HG03280 (cell line): ENCODE measurements at regions not wholly inside any gene's neighbourhood (a gene's known extent, or its start where the extent isn't known, plus 50 kb on each side); places are given as distances from the start of the nearest gene placed in this dataset.
"Not testable (repeated sequence)": the region's sequence is repeated elsewhere in the genome, so short reads cannot be mapped to it uniquely, and the experiment has no call there.

Source experiments
- ATAC-seq: cut with Tn5 transposase; IDR thresholded peaks from one replicate; pipeline ENCODE4 v1.9.1; 2021; ENCODE audit warnings: mild to moderate bottlenecking, moderate library complexity; ENCODE audit not compliant: unreplicated experiment

GRCh38 chr2:118744682-118745181, 102.7 kb downstream of the EN1 start:
- ATAC-seq, result not testable (repeated sequence)

- no peak for ATAC-seq
These were observed 108.7 kb downstream of the EN1 start for GRCh38 chr2:118738524-118739308.

DNA sequence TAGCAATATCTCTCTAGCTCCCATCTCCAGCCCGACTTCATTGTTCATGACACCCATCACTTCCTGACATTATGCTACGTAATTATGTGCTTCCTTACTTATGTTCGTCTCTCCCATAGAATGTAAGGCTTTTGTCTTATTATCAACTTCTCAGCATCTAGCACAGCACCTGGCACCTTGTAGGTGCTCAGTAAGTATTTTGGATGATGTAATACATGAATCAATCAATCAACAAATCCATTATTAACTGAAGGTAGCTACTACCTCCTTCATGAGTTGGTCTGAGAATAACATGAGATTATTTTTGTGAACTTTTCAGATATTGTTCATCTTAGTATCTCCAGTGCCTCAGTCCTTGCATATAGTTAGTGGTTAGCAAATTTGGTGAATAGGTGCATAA, 109.3 kb downstream of the EN1 start:
- ATAC-seq, result no peak

- ATAC-seq, result no peak
These were observed 109.8 kb downstream of the EN1 start for GRCh38 chr2:118737684-118738083.

- no peak for ATAC-seq
These were observed 115.0 kb downstream of the EN1 start for GRCh38 chr2:118732432-118732831.

DNA sequence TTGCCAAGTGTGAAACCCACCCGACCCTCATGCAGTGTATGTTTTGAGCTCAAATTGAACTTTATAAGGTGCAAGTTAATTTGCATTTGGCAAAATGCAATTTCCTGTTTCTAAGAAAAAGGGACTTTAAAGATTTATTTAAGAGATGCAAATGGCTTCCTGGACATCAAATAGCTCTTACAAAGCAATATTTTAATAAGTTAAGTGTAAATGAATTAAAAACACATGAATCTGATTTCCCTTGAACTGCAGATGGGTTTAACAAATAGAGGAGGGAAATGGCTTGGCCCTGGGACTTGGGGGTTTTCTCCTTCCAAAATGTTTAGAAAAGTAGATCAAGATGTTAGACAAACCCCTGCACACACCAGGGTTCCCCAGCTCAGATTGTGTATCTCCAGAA, 116.0 kb downstream of the EN1 start:
- ATAC-seq, result no peak

GRCh38 chr2:118730405-118730804, 117.0 kb downstream of the EN1 start:
- no peak for ATAC-seq

DNA sequence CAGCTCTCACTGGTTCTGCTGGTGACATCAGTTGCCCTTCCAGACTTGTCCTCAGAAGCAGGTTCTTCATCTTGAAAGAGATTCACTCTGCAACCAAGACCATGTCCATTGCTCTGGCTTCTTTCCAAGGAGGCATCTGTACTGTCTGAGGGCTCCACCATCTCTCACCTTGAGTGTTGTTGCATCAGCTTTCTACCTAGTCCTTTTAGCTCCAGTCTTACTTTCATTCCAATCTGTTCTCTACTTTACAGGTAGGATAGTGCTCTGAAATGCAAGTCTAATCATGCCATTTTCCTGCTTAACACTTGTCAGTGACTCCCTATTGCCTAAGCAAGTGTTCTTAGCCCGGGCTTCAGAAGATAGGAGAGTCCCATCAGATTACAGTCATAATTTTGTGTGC, 117.7 kb downstream of the EN1 start:
- ATAC-seq, result no peak

GRCh38 chr2:118728984-118729383, 118.5 kb downstream of the EN1 start:
- ATAC-seq, result no peak

DNA sequence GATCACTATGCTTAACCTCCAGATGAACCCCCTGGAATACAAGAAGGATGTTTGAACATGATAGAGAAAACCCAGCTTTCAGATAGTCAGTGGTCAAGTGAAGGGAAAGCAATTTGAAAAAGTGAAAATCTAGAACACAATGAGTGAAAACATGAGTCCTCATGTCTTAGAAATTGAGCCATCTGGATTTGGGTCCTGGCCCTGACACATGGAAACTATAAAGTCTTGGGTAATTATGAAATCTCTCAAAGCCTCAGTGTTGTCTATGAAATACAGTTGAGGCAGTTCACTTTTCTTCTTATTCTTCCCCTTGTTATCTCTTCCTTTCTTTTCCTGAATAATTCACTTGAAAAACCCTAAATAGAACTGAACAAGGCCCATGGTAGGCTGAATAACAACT, 120.6 kb downstream of the EN1 start:
- ATAC-seq, result no peak

GRCh38 chr2:118723394-118723793, 124.1 kb downstream of the EN1 start:
- no peak for ATAC-seq

- no peak for ATAC-seq
These were observed 124.5 kb downstream of the EN1 start for GRCh38 chr2:118722976-118723375.

GRCh38 chr2:118721817-118722551, 125.5 kb downstream of the EN1 start:
- ATAC-seq, result no peak

- no peak for ATAC-seq
These were observed 126.6 kb downstream of the EN1 start for GRCh38 chr2:118720866-118721265.

DNA sequence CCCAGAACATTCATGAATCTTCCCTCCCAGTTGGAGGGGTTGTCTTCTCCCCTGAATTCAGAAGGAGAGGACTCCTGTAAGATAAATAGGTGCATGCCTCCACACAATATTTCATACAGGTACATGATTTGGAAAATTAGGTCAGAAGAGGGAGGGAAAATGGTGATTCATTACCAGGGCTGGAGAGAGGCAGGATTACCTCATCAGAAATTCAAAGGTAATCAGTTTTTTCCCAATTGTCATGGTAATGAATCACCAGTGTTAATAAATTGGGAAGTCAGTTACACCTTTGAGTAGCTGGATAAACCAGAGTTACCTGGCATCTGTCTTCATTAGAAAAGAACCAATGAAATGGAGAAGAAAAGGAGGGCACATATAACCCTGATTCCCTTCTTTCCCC, 128.5 kb downstream of the EN1 start:
- no peak for ATAC-seq

DNA sequence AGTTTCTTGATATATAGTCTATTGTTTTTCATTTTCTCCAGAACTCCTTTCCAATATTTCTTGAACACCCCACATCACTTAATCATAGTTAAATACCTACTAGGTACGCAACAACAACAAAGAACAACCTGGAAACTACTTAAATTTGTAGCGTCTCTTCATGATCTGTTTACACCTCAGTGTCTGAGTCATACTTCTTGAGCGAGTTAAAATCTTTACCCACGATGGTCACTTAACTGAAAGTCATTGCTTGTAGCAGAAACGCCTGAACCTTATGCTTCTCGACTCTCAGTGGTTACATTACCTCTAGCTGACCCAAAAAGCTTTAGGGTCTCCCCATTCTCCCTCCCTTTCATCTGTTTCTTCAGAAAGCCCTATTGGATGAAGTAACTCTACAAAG, 131.3 kb downstream of the EN1 start:
- no peak for ATAC-seq

GRCh38 chr2:118714118-118714517, 133.3 kb downstream of the EN1 start:
- ATAC-seq, result no peak

DNA sequence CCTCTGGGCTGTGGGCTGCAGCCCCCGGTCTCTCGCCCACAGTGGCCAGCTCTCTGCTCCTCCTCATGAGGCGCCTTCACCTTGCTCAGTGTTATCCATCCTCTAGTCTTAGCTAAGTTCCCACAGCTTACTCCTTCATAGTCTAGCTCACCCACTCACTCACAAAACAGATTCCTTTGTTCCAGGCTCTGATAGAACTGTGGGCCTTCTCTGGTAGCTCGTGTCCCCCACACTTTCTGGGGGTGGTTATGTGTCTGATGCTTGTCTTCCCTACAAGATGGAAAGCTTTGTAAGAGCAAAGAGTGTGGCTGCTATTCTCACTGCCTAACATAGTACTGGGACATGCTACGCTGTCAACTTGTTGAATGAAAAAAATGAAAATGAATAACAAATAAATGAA, 135.8 kb downstream of the EN1 start:
- ATAC-seq, result no peak

DNA sequence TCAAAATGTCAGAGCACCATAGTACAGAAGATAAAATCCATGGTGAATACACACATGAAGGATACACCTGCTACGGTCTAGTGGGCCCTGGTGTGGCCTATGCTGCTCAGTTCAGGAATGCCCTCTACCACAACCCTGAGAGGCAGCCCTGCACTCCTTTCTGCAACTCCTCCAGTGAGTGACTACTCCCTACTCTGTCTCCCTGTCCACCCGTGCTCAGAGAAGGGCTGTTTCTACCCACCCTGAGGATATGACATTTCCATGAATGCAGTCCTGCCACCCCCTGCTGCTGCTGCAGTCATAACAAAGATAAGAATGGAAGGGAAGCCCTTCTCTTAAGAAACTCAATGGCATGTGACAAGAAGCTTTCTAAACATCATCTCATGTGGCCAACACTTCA, 137.0 kb downstream of the EN1 start:
- no peak for ATAC-seq

GRCh38 chr2:118709786-118710185, 137.7 kb downstream of the EN1 start:
- no peak for ATAC-seq

- no peak for ATAC-seq
These were observed 140.6 kb downstream of the EN1 start for GRCh38 chr2:118706844-118707243.

DNA sequence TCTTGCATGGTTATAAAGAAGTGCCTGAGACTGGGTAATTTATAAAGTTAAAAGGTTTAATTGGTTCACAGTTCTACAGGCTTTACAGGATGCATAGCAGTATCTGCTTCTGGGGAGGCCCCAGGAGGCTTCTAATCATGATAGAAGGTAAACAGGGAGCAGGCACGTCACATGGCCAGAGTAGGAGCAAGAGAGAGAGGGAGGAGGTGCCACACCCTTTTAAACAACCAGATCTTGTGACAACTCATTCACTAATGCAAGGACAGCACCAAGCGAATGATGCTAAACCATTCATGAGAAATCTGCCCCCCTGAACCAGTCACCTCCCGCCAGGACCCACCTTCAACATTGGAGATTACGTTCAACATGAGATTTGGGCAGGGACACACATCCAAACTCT, 141.1 kb downstream of the EN1 start:
- ATAC-seq, result no peak
